HepG2 (cell line): ENCODE measurements at regions not wholly inside any gene's neighbourhood (a gene's known extent, or its start where the extent isn't known, plus 50 kb on each side); places are given as distances from the start of the nearest gene placed in this dataset.
A peak's percentile ranks its signal among the peaks of the same experiment; 100 is the strongest.

ENCODE experiments used
- DDIT3 ChIP-seq: sonication (generic); formaldehyde crosslinking; IDR thresholded peaks from 2 replicates; pipeline ENCODE4 v1.4.0; 2020; ENCODE audit warnings: mild to moderate bottlenecking, missing genetic modification reagents
- FOXK1 ChIP-seq: sonication (generic); formaldehyde crosslinking; IDR thresholded peaks from 2 replicates; pipeline ENCODE4 v1.4.0; 2020; ENCODE audit warnings: low read depth, missing genetic modification reagents, borderline replicate concordance
- FOXK2 ChIP-seq: fragments of 450-650 bp; IDR thresholded peaks from 2 replicates; pipeline ENCODE4 v1.6.1; 2016
- LRRFIP1 ChIP-seq: sonication (generic); formaldehyde crosslinking; conservative IDR thresholded peaks from 2 replicates; pipeline ENCODE4 v1.4.0; 2020; ENCODE audit warnings: missing genetic modification reagents
- PITX1 ChIP-seq: sonication (generic); formaldehyde crosslinking; IDR thresholded peaks from 2 replicates; pipeline ENCODE4 v1.5.1; 2020; ENCODE audit warnings: mild to moderate bottlenecking, missing genetic modification reagents
- PRDM10 ChIP-seq: sonication (generic); formaldehyde crosslinking; IDR thresholded peaks from 2 replicates; pipeline ENCODE4 v1.4.0; 2020; ENCODE audit warnings: low read depth, missing genetic modification reagents
- ZEB1 ChIP-seq: IDR thresholded peaks from 2 replicates; pipeline ENCODE4 v1.6.1; 2012; ENCODE audit warnings: mild to moderate bottlenecking, low read depth, inconsistent platforms; ENCODE audit not compliant: insufficient replicate concordance
- ZFP36 ChIP-seq: fragments of 150-350 bp; IDR thresholded peaks from 2 replicates; pipeline ENCODE4 v1.6.1; 2018; ENCODE audit warnings: borderline replicate concordance, low read length, low read depth; ENCODE audit not compliant: partially characterized antibody
- ZNF513 ChIP-seq: sonication (generic); formaldehyde crosslinking; conservative IDR thresholded peaks from 2 replicates; pipeline ENCODE4 v1.5.0; 2020; ENCODE audit warnings: missing genetic modification reagents
- ZNF616 ChIP-seq: sonication (generic); formaldehyde crosslinking; IDR thresholded peaks from 2 replicates; pipeline ENCODE4 v1.5.0; 2020; ENCODE audit warnings: low read depth, mild to moderate bottlenecking, missing genetic modification reagents
- ZNF687 ChIP-seq: sonication (generic); formaldehyde crosslinking; IDR thresholded peaks from 2 replicates; pipeline ENCODE4 v1.5.1; 2020; ENCODE audit warnings: mild to moderate bottlenecking, missing genetic modification reagents, moderate library complexity
- ZNF691 ChIP-seq: sonication (generic); formaldehyde crosslinking; IDR thresholded peaks from 2 replicates; pipeline ENCODE4 v1.4.0; 2020; ENCODE audit warnings: missing genetic modification reagents, low read depth, mild to moderate bottlenecking, borderline replicate concordance
- ZNF7 ChIP-seq: IDR thresholded peaks from 2 replicates; pipeline ENCODE4 v1.6.1; 2016; ENCODE audit warnings: missing biosample characterization, missing genetic modification reagents

GRCh38 chr6:63391203-63391970, 71.6 kb upstream of the LGSN start (continued):
- no peak; the same call in 1 of the 2 replicates for TF ChIP-seq PRDM10 (CRISPR knock-in tag)
- TF ChIP-seq ZNF513 (CRISPR knock-in tag): no peak
- no peak for TF ChIP-seq ZNF687 (CRISPR knock-in tag)
- peak; percentile 94 for TF ChIP-seq FOXK1 (CRISPR knock-in tag)
- peak; percentile 70; the same call in 1 of the 2 replicates for TF ChIP-seq ZNF616
- TF ChIP-seq PITX1 (CRISPR knock-in tag): peak; percentile 100
- TF ChIP-seq ZEB1: no peak
- TF ChIP-seq ZNF7 (CRISPR knock-in tag): no peak; the same call in 1 of the 2 replicates
- TF ChIP-seq ZNF691: peak; percentile 24; the same call in 1 of the 2 replicates
- TF ChIP-seq ZFP36: no peak
- peak; percentile 88 for TF ChIP-seq FOXK2
- TF ChIP-seq LRRFIP1 (CRISPR knock-in tag): no peak; the same call in 1 of the 2 replicates
- no peak for TF ChIP-seq DDIT3 (CRISPR knock-in tag)
